ENCODE measurements at regions not wholly inside any gene's neighbourhood (a gene's known extent, or its start where the extent isn't known, plus 50 kb on each side); places are given as distances from the start of the nearest gene placed in this dataset.

DNA sequence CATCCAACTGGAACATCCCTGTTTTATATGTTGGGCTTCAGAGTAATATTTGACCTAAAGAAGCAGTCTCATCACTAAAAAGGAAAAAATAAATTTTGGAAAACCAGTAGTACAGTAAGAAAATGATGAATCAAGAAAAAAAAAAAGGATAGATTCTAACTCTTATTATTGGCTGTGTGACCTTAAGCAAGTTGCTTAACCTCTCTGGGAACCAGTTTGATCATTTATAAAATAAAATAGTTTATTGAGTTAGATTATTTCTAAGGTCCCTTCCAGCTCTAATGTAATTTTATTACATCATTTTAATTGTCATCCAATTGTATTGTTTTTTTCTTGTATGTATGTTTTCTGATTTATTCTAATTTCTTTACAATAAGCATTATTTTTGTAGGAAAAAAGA is 127.0 kb downstream of the PRELID2 start:
- DNase-seq (ENCODE audit: low spot score), result no peak

DNA sequence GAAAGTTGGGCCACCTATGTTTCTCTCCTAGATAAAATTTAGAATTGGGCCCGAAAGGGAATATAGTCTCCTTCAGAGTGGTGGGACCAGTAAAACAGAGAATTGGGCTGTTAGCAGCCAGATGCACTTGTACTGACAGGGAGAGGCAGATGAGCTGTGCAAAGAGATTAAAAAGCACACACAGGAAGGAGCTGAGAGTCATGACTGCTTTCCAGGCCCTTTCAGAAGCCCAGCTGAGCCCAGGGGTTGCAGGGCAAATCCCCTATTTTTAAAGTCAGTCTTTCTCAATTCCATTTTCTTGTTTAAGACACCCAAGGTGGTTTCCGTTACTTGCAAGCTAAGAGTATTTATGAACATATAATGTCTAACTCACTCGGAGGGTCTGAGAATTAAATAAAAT is 130.4 kb downstream of the PRELID2 start:
- DNase-seq (ENCODE audit: low spot score), result no peak

DNA sequence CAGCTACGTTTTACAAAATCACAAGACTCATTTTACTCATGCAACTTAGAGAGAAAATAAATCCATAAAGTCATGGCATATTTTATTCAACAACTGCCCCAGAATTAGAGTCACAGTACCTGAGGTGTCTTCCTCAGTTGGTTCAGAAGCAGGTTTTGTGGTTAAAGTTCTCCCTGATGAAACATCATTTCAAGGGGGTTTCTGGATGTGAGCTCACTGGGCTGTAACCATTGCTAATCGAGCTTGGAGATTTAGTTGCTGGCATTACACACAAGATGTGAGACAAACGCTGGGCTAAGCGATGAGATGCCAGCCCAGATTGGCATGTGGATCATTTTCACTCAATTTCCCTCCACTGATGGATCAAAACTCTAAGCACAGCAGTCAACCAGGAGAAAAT is 131.3 kb downstream of the PRELID2 start:
- DNase-seq (ENCODE audit: low spot score), result no peak

DNA sequence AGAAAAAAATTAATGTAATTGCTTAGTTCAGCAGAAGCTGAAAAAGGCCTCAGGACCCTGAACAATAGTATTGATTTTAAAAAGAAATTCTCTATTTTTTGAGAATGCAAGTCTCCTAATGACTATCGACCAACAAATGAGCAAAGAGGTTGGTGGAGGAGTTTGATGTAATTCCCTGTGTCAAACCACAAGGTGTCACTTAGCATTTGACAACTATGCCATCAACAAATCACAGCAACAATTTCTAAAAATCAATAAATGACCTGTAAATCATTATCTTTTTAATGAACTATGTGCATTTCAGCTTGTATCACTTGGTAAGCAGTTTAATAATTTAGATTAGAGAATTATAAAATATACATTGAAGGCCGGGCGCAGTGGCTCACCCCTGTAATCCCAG is 133.7 kb downstream of the PRELID2 start:
- peak; percentile 11 for DNase-seq (ENCODE audit: low spot score)

DNA sequence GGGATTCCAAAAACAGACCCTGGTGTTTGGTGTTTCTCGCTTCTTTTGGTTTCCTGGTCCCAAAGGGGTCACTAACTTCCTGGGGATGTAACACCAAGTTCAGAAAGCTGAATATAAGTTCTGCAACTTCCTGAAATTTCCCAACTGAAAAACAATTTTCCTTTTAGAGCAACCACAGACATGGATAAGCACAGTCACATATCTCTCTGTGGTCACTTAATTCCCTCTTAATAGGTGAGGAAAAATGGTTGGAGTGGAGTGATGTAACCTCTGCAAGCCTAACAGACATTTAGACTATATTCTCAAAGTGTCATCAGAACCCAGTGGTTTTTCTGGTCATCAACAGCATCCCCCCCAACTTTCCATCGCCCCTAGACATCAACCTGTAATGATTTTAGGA is 135.3 kb downstream of the PRELID2 start:
- no peak for DNase-seq (ENCODE audit: low spot score)

DNA sequence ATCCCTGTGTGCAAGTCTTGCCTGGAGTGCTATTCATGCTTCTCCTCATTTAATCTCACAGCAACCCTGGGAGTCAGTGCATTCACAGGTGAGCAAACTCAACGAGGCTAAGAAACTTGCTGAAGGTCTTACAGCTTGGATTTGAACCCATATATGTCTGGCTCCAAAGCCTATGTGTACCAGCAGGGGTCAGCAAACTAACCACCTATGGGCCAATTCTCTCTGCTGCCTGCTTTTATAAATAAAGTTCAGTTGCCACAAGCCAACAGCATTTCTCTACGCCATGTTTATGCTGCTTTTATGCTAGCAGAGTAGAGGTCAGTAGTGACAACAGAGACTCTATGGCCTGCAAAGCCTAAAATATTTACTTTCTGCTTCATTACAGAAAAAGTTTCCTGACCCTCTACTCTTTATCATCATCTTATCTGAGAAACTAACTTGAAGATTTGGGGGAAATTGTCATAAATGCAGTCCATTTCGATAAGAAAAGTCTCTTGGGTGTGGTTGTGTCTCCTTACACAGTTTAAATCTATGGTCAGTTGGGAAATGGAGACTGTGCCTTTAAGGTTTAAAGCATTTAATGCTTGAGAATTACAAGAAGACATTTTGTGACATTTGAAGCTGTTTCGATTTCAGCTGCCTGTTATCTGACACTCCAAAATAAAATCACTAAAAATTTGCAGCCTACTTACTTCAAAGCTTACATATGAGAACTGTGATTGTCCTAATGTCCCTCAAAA is 137.7 kb downstream of the PRELID2 start:
- peak; percentile 53 for DNase-seq (ENCODE audit: low spot score)

DNA sequence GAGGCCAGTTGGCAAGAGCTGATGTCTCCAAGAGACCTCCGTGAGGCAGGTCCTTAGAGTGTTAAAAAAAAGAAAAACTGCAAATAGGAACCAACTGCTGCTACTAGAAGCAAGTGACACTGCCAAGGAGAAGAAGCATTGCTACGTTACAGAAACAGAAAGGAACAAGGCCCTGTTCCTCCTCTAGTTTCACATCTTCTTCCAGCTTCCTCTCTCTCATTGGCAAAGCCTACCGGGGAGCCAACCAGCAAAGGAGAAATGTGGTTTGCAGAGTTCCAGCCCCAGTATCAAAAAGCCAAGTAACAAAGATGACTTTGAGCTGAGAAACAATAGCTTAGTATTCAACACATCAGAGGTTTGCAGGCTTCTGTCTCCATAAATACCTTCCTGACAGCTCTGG is 145.9 kb downstream of the PRELID2 start:
- DNase-seq (ENCODE audit: low spot score), result no peak

DNA sequence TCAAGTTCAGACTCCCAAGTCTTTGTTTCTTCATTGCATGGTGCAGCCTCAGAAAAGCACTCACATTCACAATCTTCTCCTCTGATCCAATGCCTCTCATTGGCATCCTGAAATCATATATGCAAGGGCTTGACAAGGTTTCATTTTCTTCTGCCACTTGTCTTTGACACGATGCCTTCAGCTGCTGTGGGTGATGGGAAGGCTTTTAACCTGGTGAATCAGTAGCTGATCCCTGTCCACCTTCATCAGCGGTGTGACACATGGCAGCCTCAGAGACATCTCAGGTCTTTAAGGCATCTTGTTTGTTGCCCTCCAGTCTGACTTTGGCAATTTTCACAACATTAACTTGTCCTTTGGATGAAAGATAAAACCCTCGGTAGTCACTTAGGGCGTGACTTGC is 147.2 kb downstream of the PRELID2 start:
- no peak for DNase-seq (ENCODE audit: low spot score)

DNA sequence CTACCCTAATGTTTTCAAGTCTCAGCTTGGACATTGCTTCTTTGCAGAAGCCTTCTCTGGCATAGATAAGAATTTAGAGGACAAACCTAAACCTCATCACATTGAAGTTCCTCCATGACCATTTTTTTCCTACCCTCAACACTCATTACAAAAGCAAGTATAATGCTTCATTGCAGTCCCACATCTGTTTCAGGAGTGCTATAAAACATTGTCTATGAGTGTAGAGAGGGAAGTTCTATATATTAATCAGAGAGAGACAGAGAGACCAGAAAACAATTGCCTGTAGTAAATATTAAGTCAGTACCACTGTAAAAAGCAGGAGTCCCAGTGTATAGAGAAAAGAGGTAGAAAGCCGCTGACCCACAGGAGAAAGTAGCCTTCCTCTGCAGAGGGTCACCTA is 149.7 kb downstream of the PRELID2 start:
- DNase-seq (ENCODE audit: low spot score), result no peak

DNA sequence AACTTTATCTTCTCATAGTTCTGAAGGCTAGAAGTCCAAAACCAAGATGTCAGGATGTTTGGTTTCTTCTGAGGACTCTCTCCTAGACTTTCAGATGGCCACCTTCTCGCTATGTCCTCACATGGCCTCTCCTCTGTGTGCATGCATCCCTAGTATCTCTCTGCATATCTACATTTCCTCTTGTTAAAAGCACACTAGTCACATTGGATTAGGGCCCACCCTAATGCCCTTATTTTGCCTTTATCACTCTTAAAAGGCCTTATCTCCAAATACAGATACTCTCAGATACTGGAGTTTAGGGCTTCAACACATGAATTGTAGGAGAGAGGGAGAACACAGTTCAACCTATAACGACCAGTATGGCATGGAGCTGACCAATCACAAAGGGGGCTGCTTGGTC is 151.7 kb downstream of the PRELID2 start:
- no peak for DNase-seq (ENCODE audit: low spot score)

DNA sequence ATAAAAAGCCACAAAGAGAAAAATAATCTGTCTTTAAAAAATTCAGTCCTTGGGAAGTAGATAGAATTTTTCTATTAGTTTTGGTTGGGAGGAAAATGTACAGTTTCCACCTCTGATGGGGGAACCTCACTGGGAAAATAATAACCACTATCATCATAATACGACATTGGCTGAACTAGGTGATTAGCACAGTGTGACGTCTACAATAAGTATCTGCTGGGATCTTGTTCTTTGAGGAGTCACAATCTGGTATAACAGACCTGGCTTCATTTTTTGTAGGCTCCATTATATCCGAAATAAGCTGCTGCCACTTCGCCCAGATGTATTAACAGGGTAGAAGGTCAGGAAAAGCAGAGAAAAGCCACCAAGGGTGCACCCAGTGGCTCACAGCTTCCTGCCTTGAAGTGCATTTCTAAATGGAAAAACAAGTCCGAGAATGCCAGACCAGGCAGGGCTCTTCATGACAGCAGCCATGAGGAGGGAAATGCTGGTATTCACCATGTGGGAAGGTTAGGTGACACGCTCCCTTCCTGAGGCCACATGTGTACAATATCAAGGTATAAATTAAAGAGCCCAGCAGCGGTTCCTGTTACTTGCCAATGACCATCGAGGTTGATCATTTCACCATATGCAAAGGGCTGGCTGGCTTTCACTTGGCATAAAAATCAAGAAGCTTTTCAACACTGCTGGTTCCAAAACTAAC is 152.8 kb downstream of the PRELID2 start:
- DNase-seq (ENCODE audit: low spot score), result no peak

DNA sequence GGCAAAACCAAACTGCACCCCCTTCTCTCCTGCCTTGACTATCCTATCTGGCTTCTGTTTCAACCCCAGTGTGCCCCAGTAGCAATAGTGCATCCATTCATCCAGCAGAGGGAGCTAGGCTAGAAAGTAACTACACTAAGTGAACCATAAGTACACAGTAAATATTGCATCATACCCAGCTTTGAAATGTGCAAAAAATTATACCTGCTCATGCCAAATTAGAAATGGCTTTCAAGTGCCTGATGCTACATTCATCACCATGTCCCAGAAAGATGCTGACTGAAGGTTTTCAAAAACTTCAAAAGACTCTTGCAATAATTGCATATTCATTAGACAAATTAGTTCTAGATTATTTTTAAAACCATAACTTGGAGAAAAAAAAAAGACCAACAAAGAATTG is 153.5 kb downstream of the PRELID2 start:
- DNase-seq (ENCODE audit: low spot score), result peak; percentile 90

DNA sequence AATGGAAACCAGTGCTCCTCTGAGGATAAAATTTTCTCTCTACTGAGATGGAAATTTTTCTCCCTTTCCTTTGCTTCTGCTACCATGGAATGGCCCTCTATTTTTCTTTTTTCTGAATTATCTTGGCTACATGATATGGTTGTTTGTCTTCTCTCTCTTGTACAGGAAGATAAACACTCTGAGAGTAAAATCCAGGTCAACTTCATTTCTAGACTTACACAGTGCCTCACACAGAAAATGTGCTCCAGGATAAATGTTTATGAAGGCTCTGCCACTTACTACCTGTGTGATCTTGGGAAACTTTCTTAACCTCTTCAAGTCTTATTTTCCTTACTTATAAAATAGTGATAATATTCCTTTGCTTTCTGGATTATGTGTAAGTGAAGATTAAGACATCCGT is 153.9 kb downstream of the PRELID2 start:
- no peak for DNase-seq (ENCODE audit: low spot score)

DNA sequence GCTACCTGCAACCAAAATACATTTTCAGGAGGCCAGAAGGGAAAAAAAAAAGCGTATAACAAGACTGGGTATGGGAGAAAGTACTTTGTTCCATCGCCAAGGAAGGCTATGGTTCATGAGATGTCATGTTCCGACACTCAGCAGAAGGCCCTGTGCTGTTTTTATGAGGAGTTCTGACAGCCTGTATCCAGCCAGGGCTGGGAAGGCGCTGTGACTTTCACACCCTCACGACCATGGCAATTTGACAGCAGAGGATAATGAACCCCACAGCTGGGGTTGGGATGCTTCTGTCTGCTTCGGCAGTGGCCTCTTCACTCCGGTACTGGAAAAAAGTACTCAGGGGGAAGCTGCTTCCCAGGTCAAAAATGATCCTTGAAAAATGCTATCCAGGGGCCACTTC is 154.4 kb downstream of the PRELID2 start:
- no peak for DNase-seq (ENCODE audit: low spot score)

DNA sequence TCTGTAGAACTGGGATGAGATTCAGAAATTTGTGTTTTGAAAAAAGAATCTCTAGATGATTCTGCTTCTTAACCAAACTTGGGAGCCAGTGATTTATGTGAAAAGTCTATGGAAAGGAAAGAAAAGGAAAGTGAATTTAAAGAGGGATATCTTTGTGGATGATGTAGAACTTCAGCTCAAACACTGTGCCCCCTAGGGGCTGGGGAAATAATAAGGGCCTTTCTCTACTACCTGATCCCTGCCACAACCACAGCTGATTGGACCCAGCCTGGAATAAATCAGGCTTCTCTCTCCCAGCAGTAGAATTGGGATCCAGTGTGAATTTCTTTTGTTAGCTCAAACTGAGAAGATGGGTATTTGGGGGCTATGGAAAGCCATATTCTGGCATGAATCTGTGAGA is 155.0 kb downstream of the PRELID2 start:
- DNase-seq (ENCODE audit: low spot score), result peak; percentile 26

DNA sequence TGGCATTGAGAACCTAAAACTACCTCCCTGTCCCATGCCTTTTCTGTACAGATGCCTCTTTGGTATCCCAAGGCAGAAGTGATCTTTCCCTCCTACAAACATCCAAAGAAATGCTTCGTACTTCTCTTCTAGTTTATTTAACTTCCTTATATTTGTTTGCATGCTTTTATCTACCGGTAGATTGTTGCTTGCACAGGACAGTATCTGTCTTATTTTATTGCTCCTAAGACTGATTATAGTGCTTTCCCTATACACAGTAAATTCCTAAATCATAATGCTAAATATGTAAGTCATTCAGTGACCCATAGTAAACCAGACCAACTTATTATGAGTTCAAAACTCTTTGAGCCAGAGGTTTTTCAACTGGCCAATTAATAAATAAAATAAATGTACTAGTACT is 156.9 kb downstream of the PRELID2 start:
- no peak for DNase-seq (ENCODE audit: low spot score)

DNA sequence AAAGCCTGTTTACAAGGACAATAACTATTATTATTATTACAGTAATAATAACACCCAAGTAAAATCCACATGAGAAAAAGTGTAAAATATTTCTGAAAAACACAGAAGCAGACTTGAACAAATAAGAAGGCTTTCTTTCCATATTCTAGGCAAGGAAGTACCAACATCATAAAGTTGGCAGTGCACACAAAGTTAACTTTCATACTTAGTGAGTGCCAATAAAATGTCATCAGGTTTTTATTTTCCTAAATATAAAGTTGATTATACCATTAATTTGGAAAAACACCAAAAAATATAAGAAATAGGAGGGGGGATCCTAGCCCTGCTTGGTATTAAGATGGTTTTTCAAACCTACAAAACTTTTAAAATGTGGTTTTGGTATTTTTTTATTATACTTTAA is 161.4 kb downstream of the PRELID2 start:
- DNase-seq (ENCODE audit: low spot score), result no peak

DNA sequence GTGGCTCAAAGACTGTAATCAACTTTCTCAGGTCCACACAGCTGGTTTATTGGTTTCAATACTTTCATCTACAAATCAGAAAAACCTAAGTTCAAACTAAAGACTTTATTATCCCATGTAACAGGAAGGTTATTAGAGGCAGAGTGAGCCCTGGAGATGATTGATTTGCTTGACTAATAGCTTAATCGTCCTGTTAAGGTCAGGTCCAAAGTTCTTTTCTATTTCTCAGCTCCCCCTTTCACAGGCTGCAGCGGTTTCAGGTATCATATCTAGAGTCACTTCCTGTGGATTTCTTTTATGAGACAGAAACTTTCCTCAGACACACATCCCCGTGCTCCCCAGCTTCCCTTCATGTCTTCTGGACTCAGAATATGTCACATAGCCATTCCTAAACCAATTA is 166.4 kb downstream of the PRELID2 start:
- no peak for DNase-seq (ENCODE audit: low spot score)

DNA sequence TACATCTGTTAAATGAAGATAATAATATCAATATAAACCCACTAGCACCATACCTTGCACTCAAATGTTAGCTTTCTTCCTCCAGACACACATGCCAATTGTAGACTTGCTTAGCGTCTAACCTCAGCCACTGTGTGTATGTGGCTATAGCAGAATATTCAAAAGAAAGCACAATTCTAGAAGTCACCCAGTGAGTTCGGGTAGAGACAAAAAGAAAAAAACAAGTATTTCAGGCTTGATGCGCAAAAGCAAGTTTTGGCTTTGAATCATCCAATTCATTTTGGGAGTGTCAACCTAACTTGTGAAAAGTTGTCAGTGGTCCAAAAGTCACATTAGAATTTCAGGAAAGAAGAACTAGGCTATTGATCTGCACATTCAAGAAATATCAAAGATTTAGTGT is 167.4 kb downstream of the PRELID2 start:
- DNase-seq (ENCODE audit: low spot score), result no peak

DNA sequence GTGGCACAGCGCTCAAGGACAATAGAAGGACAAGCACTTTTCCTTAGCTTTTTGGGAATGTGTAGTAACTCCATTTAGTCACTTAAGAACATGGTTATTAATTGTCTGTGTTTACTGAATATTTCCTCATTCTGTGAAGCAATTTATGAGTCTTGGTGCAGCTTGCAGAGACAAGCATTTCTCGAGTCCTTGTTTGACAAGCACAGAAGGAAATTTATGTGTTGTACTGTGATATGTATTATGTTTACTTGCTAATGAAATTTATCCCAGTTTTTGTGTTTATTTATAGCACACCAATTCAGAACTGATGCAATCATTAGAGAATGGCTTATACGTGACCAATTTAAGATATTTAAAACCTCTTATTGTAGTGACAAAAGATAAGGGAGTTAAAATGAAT is 168.6 kb downstream of the PRELID2 start:
- no peak for DNase-seq (ENCODE audit: low spot score)

DNA sequence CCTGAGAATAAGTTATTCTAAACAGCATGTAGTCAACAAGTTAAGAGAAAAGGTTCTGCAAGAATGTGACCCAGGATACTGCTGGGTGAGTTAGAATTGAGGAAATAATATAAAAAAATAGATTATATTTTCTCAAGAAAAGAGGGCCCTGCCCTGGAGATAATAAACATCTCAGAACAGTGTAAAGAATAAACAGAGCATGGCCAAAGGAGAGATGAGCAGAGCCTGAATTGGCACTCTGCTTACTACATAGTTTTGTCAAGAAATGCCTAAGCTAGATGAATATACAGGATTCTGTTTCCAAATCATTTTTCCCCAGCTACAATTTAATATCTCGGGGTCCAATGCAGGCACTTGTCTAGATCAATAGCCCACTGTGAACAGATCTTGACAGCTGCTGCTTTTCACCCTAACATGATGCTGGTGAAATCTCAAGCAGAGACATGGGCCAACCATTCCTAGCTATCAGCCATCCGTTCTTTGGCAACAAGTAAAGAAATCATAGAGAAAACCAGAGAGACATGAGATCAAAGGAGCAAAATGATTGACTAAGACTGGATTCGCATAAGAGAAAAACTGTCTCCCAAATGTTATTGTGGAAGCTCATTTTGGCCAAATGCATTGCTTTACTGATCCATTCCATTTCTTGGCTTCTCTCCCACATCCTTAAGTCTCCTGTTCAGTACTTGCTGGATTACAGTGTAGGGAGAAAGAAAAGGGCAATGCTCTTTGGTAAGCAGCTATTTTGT is 173.2 kb downstream of the PRELID2 start:
- no peak for DNase-seq (ENCODE audit: low spot score)

DNA sequence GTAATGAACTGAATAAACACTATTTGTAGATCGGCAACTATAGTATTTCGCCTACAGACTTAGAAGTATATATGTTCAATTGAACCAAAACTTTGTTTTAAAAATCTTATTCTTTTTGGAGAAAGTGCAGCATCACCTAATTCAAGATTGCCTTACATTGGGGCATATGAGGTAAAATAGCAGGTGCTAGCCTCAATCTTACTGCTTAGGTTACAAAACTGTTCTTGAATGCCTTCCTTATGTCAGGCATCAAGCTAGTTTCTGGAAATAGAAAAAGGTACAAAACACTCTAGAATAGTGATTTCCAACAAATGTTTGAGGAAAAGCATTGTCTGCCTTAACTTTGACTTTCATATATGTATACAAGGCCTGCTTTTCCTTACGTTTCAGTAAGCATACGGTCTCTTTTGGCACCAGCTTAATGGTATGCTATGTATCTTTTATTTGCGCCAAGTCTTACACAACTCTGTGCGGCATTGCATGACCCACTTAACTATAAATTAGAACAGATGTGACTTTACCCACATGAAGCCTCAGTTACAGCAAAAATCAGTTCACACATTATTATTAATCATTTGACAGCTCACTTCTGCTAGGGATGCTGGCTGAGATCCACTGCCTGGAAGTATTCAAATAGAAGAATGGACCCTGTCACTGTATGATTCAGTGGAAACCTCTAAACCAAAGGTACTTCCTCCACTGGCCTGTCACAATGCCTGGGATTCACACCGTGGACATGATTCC is 174.1 kb downstream of the PRELID2 start:
- no peak for DNase-seq (ENCODE audit: low spot score)

DNA sequence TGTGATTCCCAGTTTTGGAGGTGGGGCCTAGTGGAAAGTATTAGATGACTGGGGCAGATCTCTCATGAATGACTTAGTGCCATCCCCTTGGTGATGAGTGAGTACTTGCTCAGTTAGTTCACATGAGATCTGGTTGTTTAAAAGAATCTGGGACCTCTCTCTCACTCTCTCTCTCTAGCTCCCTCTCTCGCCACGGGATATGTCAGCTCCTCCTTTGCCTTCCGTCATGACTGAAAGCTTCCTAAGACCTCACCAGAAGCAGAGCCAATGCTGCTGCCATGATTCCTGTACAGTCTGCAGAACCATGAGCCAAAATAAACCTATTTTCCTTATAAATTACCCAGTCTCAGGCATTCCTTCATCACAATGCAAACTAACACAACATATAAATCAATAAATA is 176.7 kb downstream of the PRELID2 start:
- DNase-seq (ENCODE audit: low spot score), result no peak

Measured in RKO (cell line).